ENCODE measurements at regions not wholly inside any gene's neighbourhood (a gene's known extent, or its start where the extent isn't known, plus 50 kb on each side); places are given as distances from the start of the nearest gene placed in this dataset.
A peak's percentile ranks its signal among the peaks of the same experiment; 100 is the strongest.

DNA sequence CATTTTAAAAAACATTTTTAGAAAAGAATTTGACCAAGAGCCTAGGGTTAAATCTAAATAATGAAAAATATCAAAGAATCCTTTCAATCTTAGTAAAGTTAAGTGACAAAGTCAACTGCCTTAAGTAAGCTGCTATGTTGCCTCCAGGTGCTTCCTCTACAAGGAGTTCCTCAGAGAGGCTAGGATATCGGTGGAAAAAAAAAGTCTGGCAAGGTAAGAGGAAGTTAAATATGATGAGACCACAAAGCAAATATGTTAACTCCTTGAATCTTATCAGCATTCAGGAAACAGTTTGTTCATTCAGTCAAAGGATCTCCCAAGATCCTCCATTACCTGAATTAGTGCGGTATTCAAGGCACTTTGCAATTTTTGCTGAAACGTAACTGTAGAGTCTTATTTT lies 563.5 kb downstream of the PTPRC start:
- TF ChIP-seq, protein P1, sequence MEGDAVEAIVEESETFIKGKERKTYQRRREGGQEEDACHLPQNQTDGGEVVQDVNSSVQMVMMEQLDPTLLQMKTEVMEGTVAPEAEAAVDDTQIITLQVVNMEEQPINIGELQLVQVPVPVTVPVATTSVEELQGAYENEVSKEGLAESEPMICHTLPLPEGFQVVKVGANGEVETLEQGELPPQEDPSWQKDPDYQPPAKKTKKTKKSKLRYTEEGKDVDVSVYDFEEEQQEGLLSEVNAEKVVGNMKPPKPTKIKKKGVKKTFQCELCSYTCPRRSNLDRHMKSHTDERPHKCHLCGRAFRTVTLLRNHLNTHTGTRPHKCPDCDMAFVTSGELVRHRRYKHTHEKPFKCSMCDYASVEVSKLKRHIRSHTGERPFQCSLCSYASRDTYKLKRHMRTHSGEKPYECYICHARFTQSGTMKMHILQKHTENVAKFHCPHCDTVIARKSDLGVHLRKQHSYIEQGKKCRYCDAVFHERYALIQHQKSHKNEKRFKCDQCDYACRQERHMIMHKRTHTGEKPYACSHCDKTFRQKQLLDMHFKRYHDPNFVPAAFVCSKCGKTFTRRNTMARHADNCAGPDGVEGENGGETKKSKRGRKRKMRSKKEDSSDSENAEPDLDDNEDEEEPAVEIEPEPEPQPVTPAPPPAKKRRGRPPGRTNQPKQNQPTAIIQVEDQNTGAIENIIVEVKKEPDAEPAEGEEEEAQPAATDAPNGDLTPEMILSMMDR (conservative IDR thresholded peaks at IDR 0.05; ENCODE audit: low read length) = no peak
- H3K4me3 ChIP-seq (ENCODE audit: low read length) = no peak overlapping the region
- no peak for DNase-seq (ENCODE audit: low read depth)

DNA sequence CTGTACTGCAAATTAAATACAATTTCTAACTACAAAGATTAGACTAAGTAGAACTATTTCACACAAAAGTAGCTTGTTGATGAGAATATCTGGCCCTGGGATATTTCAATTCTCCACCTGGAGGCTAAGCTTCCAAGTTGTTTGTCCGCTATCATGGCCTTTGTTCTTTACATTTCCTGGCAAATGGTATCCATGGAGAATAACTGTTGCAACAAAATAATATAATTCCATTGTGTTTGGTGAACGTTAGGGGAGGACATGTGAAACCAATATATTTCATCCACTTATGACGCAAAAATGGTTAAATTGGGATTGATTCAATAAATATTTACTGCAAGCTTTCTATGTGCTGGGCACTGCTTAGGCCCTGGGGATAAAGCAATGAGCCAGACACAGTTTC lies 565.4 kb downstream of the PTPRC start:
- H3K4me3 ChIP-seq (ENCODE audit: low read length) = no peak overlapping the region
- TF ChIP-seq, protein P1 (conservative IDR thresholded peaks at IDR 0.05; ENCODE audit: low read length) = no peak
- no peak for DNase-seq (ENCODE audit: low read depth)

DNA sequence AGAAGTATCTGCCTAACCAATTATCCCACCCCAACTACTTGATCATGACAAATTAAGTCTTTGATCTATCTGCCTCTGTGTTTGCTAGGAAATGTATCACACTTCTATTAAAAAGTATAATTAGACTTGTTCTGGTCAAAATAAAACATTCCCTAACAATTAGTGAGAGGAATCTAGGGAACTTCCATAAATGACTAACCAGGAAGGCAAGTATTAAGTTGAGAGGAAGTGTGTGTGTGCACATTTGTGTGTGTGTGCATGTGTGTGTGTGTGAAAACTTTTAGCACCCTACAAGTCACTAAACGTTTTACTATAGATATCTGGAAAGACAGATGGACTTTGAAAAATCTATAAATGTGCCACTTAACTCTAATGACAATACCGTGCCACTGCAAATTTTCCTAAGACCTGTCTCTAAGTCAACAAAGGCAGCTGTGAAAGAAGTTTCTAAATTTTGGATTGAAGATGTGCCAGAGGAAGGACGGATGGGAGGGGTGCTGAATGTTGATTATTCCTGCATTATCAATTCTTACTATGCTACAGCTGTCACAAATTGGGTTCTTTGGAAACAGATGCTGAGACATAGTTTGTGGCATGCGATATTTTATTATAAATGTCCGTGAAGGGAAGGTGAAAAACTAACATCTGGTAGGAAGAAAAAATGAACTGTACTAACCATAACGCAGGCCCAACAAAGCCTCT lies 567.1 kb downstream of the PTPRC start:
- DNase-seq (ENCODE audit: low read depth) = peak; percentile 3
- H3K4me3 ChIP-seq (ENCODE audit: low read length) = no peak overlapping the region
- TF ChIP-seq, protein P1 (conservative IDR thresholded peaks at IDR 0.05; ENCODE audit: low read length) = no peak

DNA sequence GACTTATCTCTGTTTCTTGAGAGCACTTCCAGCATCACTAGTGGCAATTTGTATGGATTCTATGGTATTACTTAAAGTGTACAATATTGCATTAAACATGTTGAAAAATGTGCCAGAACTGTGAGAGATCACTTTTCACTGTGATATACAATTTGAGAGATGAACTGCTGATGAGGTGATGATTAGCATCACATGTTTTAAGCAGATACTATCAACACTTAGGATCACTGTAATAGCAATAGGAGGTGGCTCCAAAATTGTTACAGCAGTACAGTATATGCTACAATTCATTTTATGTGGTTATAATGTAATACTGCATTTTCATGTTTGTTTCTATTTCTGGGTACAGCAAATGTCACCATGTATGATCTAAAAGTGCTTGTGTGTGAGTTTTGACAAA lies 570.0 kb downstream of the PTPRC start:
- TF ChIP-seq, protein P1 (conservative IDR thresholded peaks at IDR 0.05; ENCODE audit: low read length) = no peak
- H3K4me3 ChIP-seq (ENCODE audit: low read length) = no peak overlapping the region
- no peak for DNase-seq (ENCODE audit: low read depth)

GRCh38 chr1:199218065-199218464 lies 579.2 kb downstream of the PTPRC start:
- TF ChIP-seq, protein P1 (conservative IDR thresholded peaks at IDR 0.05; ENCODE audit: low read length) = no peak
- no peak overlapping the region for H3K4me3 ChIP-seq (ENCODE audit: low read length)
- no peak for DNase-seq (ENCODE audit: low read depth)

DNA sequence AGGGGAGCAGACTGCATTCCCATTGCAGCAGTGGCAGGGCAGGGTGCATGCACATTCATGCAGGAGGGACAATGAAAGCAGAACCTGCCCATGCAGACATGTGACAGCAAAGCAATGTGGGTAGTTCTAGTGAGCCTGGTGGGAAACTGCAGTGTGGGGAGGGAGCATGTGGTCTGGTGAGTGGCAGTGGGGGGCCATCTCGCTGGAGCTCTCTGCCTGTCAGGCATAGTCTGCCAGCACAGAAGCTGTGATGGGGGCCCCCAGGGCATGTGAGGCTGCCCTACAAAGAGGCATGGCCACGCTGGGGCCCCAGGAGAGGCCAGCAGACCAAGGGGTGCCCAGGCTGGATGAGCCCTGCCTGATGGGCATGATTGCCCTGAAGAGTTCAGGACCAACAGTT lies 579.7 kb downstream of the PTPRC start:
- H3K4me3 ChIP-seq (ENCODE audit: low read length) = no peak overlapping the region
- DNase-seq (ENCODE audit: low read depth) = no peak
- TF ChIP-seq, protein P1 (conservative IDR thresholded peaks at IDR 0.05; ENCODE audit: low read length) = no peak

- TF ChIP-seq, protein P1 (conservative IDR thresholded peaks at IDR 0.05; ENCODE audit: low read length) = no peak
- DNase-seq (ENCODE audit: low read depth) = no peak
- no peak overlapping the region for H3K4me3 ChIP-seq (ENCODE audit: low read length)
These were observed 581.2 kb downstream of the PTPRC start for GRCh38 chr1:199220031-199220430.

All from AG10803 (cell line).